HepG2 (cell line): ENCODE measurements at regions not wholly inside any gene's neighbourhood (a gene's known extent, or its start where the extent isn't known, plus 50 kb on each side); places are given as distances from the start of the nearest gene placed in this dataset.

Experiments
- ATAC-seq: fragments of 200-7000 bp; cut with Tn5 transposase; 3 replicates; pipeline ENCODE4 v1.9.1; 2020; ENCODE audit warnings: mild to moderate bottlenecking, moderate library complexity
- BruUV-seq: library from RNA; stranded (reverse); fragments of 400-500 nt; replicated peaks from 2 replicates; lab custom pipeline; 2021; lab: Mats Ljungman, UMichigan
- CTCF ChIA-PET: fragments of 300-600 bp; formaldehyde crosslinking; extraction: SDS; loops from one replicate; lab custom pipeline; 2021; ENCODE audit warnings: low total read pairs, inconsistent platforms, low intra/inter-chr PET ratio; lab: Yijun Ruan, JAX
- POLR2A ChIA-PET: fragments of 350-600 bp; sonication (Branson Sonifier 250); formaldehyde crosslinking; loops from one replicate; lab custom pipeline; 2020; ENCODE audit warnings: antibody characterized with exemption, inconsistent platforms; lab: Yijun Ruan, JAX
- DNase-seq: peaks from one replicate; pipeline ENCODE4 v3.0.0-alpha.2; 2015; ENCODE audit warnings: low spot score
- FAIRE-seq: peaks from 3 replicates; lab custom pipeline; 2011; peaks lifted over from hg19 to GRCh38; lab: Jason Lieb, UNC
- H2AFZ ChIP-seq: one replicate; pipeline ENCODE4 v1.6.1; 2011; ENCODE audit warnings: low read length, inconsistent platforms
- H3K27ac ChIP-seq: fragments of 300-600 bp; 3 replicates; pipeline ENCODE4 v1.8.0; 2011; ENCODE audit warnings: mixed run types, mild to moderate bottlenecking, mixed read lengths, low read length, inconsistent platforms; ENCODE audit not compliant: insufficient read depth; ENCODE audit errors: extremely low read length
- H3K27me3 ChIP-seq, 2 experiments: fragments of 200-600 bp in 1 of 2; 2 replicates in 1 of 2; 3 replicates in 1 of 2; pipeline versions ENCODE4 v1.6.0 to v1.8.0; 2011; ENCODE audit warnings: low read length in 2 of 2, mild to moderate bottlenecking in 2 of 2, moderate library complexity in 2 of 2, inconsistent platforms in 1 of 2; ENCODE audit not compliant: insufficient read depth in 2 of 2, control insufficient read depth in 1 of 2
- H3K36me3 ChIP-seq, 2 experiments: fragments of 200-600 bp in 1 of 2; replicated peaks in 1 of 2; 2 replicates in 1 of 2; 3 replicates in 1 of 2; pipeline versions ENCODE4 v1.5.1 to v1.8.0; 2011; ENCODE audit warnings: low read length in 2 of 2, inconsistent platforms in 1 of 2; ENCODE audit not compliant: insufficient read depth in 2 of 2, control insufficient read depth in 1 of 2
- H3K4me1 ChIP-seq: 2 replicates; pipeline ENCODE4 v1.5.1; 2012; ENCODE audit warnings: low read length, inconsistent platforms; ENCODE audit not compliant: insufficient read depth
- H3K4me2 ChIP-seq: 2 replicates; pipeline ENCODE4 v1.6.0; 2011; ENCODE audit warnings: low read depth, low read length, inconsistent platforms
- H3K4me3 ChIP-seq, 3 experiments: fragments of 200-600 bp in 1 of 3; sonication (generic), shearing (Covaris generic) in 1 of 3; replicated peaks in 1 of 3; 2 replicates each; pipeline ENCODE4 v1.5.1; 2011 to 2016; ENCODE audit warnings: low read length in 3 of 3, inconsistent platforms in 2 of 3, low read depth in 2 of 3, mild to moderate bottlenecking in 2 of 3, control low read depth in 1 of 3, mixed read lengths in 1 of 3; ENCODE audit not compliant: insufficient read depth in 1 of 3
- H3K79me2 ChIP-seq: one replicate; pipeline ENCODE4 v1.6.1; 2011; ENCODE audit warnings: low read length, inconsistent platforms; ENCODE audit not compliant: insufficient read depth
- H3K9ac ChIP-seq: 2 replicates; pipeline ENCODE4 v1.6.0; 2011; ENCODE audit warnings: mild to moderate bottlenecking, low read depth, low read length, inconsistent platforms; ENCODE audit not compliant: insufficient read depth
- H3K9me3 ChIP-seq: 2 replicates; pipeline ENCODE4 v1.5.1; 2012; ENCODE audit warnings: mild to moderate bottlenecking, low read length
- H4K20me1 ChIP-seq: 2 replicates; pipeline ENCODE4 v1.6.0; 2011; ENCODE audit warnings: inconsistent platforms, mild to moderate bottlenecking, low read length, moderate library complexity; ENCODE audit not compliant: insufficient read depth
- PRMT3 ChIP-seq: sonication (generic); formaldehyde crosslinking; IDR thresholded peaks from 2 replicates; pipeline ENCODE4 v1.8.1; 2022; ENCODE audit warnings: low read depth, mild to moderate bottlenecking, moderate library complexity, missing genetic modification reagents, borderline replicate concordance
- ZNF17 ChIP-seq: sonication (generic); formaldehyde crosslinking; IDR thresholded peaks from 2 replicates; pipeline ENCODE4 v1.5.0; 2020; ENCODE audit warnings: mild to moderate bottlenecking, missing genetic modification reagents
- ZNF30 ChIP-seq: sonication (generic); formaldehyde crosslinking; IDR thresholded peaks from 2 replicates; pipeline ENCODE4 v1.5.0; 2020; ENCODE audit warnings: mild to moderate bottlenecking, missing genetic modification reagents
- WGBS: methylation state at CpG from one replicate; pipeline ENCODE4 v1.1.6; 2017; ENCODE audit warnings: low lambda C conversion rate; 5-methylcytosine and 5-hydroxymethylcytosine counted together
- in situ Hi-C: cut with HindIII; loops from 2 replicates; pipeline ENCODE4 v1.10.0; 2017; ENCODE audit warnings: low pct_unique_long_range_greater_than_20kb; ENCODE audit not compliant: extremely low pct_ligation_motif_present
- intact Hi-C: fragments of 100-400 bp; cut with micrococcal nuclease; formaldehyde crosslinking; loops from one replicate; pipeline ENCODE4 v1.10.0; 2022; ENCODE audit not compliant: unreplicated experiment
- TF ChIP-seq, protein P1 (sequence below): sonication (generic); formaldehyde crosslinking; IDR thresholded peaks from 2 replicates; pipeline ENCODE4 v1.4.0; 2020; ENCODE audit warnings: mild to moderate bottlenecking, missing genetic modification reagents
- TF ChIP-seq, protein P2 (sequence below): sonication (generic); formaldehyde crosslinking; IDR thresholded peaks from 2 replicates; pipeline ENCODE4 v1.5.1; 2020; ENCODE audit warnings: mild to moderate bottlenecking, moderate library complexity, missing genetic modification reagents

DNA sequence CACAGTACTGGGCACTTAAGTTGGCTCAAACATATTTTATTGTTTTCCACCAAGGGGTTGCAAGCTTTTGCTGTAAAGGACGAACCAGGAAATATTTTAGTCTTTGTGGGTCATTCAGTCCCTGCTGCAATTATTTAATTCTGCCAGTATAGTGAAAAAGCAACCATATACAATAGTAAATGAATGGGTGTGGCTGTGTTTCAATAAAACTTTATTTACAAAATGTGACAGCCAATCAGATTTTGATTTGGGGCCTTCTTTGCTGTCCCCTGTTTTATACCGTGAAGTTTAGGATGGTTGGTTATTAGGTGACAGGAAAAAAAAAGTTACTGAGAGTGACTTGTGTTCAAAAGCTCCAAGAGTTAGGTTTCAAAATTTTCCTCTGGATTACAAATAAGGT, 956.4 kb downstream of the AACS start:
- no TSS peak for BruUV-seq
- ATAC-seq (no peak), FAIRE-seq (no peak)

More for the DNA sequence above, 956.4 kb downstream of the AACS start:
- H4K20me1 ChIP-seq = no peaks in the 10 kb centered on the region
- no peaks in the 10 kb centered on the region for H3K36me3 ChIP-seq
- no peak overlapping the region for H3K4me2 ChIP-seq
- POLR2A ChIA-PET = no interaction called here
- H3K27me3 ChIP-seq = no peaks in the 10 kb centered on the region
- TF ChIP-seq ZNF30 (CRISPR knock-in tag) (no peak), PRMT3 (no peak), ZNF17 (CRISPR knock-in tag) (no peak)
- TF ChIP-seq, protein P1, sequence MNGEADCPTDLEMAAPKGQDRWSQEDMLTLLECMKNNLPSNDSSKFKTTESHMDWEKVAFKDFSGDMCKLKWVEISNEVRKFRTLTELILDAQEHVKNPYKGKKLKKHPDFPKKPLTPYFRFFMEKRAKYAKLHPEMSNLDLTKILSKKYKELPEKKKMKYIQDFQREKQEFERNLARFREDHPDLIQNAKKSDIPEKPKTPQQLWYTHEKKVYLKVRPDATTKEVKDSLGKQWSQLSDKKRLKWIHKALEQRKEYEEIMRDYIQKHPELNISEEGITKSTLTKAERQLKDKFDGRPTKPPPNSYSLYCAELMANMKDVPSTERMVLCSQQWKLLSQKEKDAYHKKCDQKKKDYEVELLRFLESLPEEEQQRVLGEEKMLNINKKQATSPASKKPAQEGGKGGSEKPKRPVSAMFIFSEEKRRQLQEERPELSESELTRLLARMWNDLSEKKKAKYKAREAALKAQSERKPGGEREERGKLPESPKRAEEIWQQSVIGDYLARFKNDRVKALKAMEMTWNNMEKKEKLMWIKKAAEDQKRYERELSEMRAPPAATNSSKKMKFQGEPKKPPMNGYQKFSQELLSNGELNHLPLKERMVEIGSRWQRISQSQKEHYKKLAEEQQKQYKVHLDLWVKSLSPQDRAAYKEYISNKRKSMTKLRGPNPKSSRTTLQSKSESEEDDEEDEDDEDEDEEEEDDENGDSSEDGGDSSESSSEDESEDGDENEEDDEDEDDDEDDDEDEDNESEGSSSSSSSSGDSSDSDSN (CRISPR knock-in tag) = no peak
- TF ChIP-seq, protein P2, sequence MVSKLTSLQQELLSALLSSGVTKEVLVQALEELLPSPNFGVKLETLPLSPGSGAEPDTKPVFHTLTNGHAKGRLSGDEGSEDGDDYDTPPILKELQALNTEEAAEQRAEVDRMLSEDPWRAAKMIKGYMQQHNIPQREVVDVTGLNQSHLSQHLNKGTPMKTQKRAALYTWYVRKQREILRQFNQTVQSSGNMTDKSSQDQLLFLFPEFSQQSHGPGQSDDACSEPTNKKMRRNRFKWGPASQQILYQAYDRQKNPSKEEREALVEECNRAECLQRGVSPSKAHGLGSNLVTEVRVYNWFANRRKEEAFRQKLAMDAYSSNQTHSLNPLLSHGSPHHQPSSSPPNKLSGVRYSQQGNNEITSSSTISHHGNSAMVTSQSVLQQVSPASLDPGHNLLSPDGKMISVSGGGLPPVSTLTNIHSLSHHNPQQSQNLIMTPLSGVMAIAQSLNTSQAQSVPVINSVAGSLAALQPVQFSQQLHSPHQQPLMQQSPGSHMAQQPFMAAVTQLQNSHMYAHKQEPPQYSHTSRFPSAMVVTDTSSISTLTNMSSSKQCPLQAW (CRISPR knock-in tag) = no peak
- no peaks in the 10 kb centered on the region for H3K79me2 ChIP-seq
- peaks cover 34% of the 10 kb centered on the region for H3K9me3 ChIP-seq
- CTCF ChIA-PET = no interaction called here
- intact Hi-C loops (no loop called here), in situ Hi-C loops (no loop called here)
- no peak overlapping the region for H3K4me3 ChIP-seq
- no peak overlapping the region for H3K27ac ChIP-seq
- H3K9ac ChIP-seq = no peak overlapping the region
- 0% methylated on average over 2 of the region's 2 CpGs for WGBS
- no peak overlapping the region for H2AFZ ChIP-seq
- no peak for DNase-seq
- H3K4me1 ChIP-seq = no peaks in the 10 kb centered on the region
